H1 (cell line): ENCODE measurements at regions not wholly inside any gene's neighbourhood (a gene's known extent, or its start where the extent isn't known, plus 50 kb on each side); places are given as distances from the start of the nearest gene placed in this dataset.

Experiments
- CTCF ChIA-PET: fragments of 300-600 bp; sonication (Branson Sonifier 250); formaldehyde crosslinking; loops from one replicate; lab custom pipeline; 2021; ENCODE audit not compliant: partially characterized antibody; lab: Charles Lee
- POLR2A ChIA-PET: fragments of 300-600 bp; sonication (Branson Sonifier 250); formaldehyde crosslinking; loops from one replicate; lab custom pipeline; 2021; ENCODE audit warnings: inconsistent platforms; ENCODE audit not compliant: partially characterized antibody; lab: Charles Lee
- DNase-seq, 2 experiments: peaks; one replicate each; pipeline versions ENCODE4 v3.0.0 to v3.0.0-alpha.2; 2010 to 2022; ENCODE audit warnings: low spot score in 2 of 2, low read depth in 1 of 2, mixed read lengths in 1 of 2
- FAIRE-seq: peaks from 2 replicates; lab custom pipeline; 2011; peaks lifted over from hg19 to GRCh38; lab: Jason Lieb, UNC
- H2AFZ ChIP-seq: 2 replicates; pipeline ENCODE4 v1.8.1; 2012; ENCODE audit warnings: low read length, inconsistent platforms
- H2AK5ac ChIP-seq: 2 replicates; pipeline ENCODE4 v1.6.1; 2013; ENCODE audit warnings: low read depth, low read length
- H2BK120ac ChIP-seq: replicated peaks from 2 replicates; pipeline ENCODE3; 2013; ENCODE audit warnings: low read depth, low read length, inconsistent platforms
- H2BK12ac ChIP-seq: 2 replicates; pipeline ENCODE4 v1.6.1; 2013; ENCODE audit warnings: low read depth, low read length
- H2BK15ac ChIP-seq: 2 replicates; pipeline ENCODE4 v1.6.1; 2013; ENCODE audit warnings: low read length
- H2BK20ac ChIP-seq: 2 replicates; pipeline ENCODE4 v1.6.1; 2013; ENCODE audit warnings: low read length
- H2BK5ac ChIP-seq: 2 replicates; pipeline ENCODE4 v1.6.1; 2013; ENCODE audit warnings: low read depth, low read length
- H3K14ac ChIP-seq: 2 replicates; pipeline ENCODE4 v1.6.1; 2013; ENCODE audit warnings: inconsistent platforms; ENCODE audit not compliant: insufficient read length
- H3K18ac ChIP-seq: 2 replicates; pipeline ENCODE4 v1.6.1; 2013; ENCODE audit warnings: low read length; ENCODE audit errors: extremely low read depth
- H3K23ac ChIP-seq: 2 replicates; pipeline ENCODE4 v1.6.1; 2013; ENCODE audit warnings: inconsistent platforms; ENCODE audit not compliant: insufficient read length
- H3K23me2 ChIP-seq: 2 replicates; pipeline ENCODE4 v1.6.1; 2013; ENCODE audit warnings: low read depth, low read length
- H3K27ac ChIP-seq: 2 replicates; pipeline ENCODE4 v1.6.1; 2011; ENCODE audit warnings: low read depth, low read length, inconsistent platforms
- H3K27me3 ChIP-seq, 4 experiments: replicated peaks in 1 of 4; 1 replicate in 1 of 4; 2 replicates in 3 of 4; pipeline versions ENCODE4 v1.6.1 to v1.8.1; 2011 to 2013; ENCODE audit warnings: low read length in 3 of 4, mild to moderate bottlenecking in 3 of 4, inconsistent platforms in 2 of 4, mixed read lengths in 2 of 4, moderate library complexity in 1 of 4; ENCODE audit not compliant: control insufficient read depth in 3 of 4, insufficient read depth in 3 of 4; ENCODE audit errors: extremely low read depth in 1 of 4
- H3K36me3 ChIP-seq, 4 experiments: 2 replicates each; pipeline versions ENCODE4 v1.6.1 to v1.8.1; 2011 to 2013; ENCODE audit warnings: mild to moderate bottlenecking in 4 of 4, low read length in 3 of 4, moderate library complexity in 2 of 4, control low read depth in 1 of 4, inconsistent platforms in 1 of 4; ENCODE audit not compliant: insufficient read depth in 4 of 4, control insufficient read depth in 2 of 4
- H3K4ac ChIP-seq: replicated peaks from 2 replicates; pipeline ENCODE3; 2013; ENCODE audit warnings: low read length, low read depth, mixed read lengths, inconsistent platforms; ENCODE audit not compliant: insufficient read length
- H3K4me1 ChIP-seq, 4 experiments: replicated peaks in 1 of 4; 1 replicate in 1 of 4; 2 replicates in 3 of 4; pipeline versions ENCODE4 v1.6.1 to v1.8.1; 2011 to 2013; ENCODE audit warnings: low read length in 3 of 4, inconsistent platforms in 2 of 4, mixed read lengths in 1 of 4; ENCODE audit not compliant: insufficient read depth in 4 of 4, control insufficient read depth in 3 of 4
- H3K4me2 ChIP-seq, 2 experiments: 2 replicates each; pipeline versions ENCODE4 v1.6.1 to v1.8.1; 2011 to 2013; ENCODE audit warnings: low read depth in 2 of 2, low read length in 2 of 2, control low read depth in 1 of 2, inconsistent platforms in 1 of 2, mild to moderate bottlenecking in 1 of 2; ENCODE audit not compliant: insufficient read depth in 1 of 2
- H3K4me3 ChIP-seq, 4 experiments: fragments of 200-600, 300-600 bp in 1 of 4; sonication (generic), shearing (Covaris generic), sonication (Bioruptor Twin) in 1 of 4; 2 replicates each; pipeline versions ENCODE4 v1.5.1 to v1.8.1; 2011 to 2016; ENCODE audit warnings: low read length in 4 of 4, low read depth in 3 of 4, control low read depth in 2 of 4, inconsistent platforms in 2 of 4, mild to moderate bottlenecking in 2 of 4, mixed read lengths in 1 of 4, moderate library complexity in 1 of 4; ENCODE audit not compliant: insufficient read depth in 2 of 4; ENCODE audit errors: extremely low read depth in 1 of 4
- H3K56ac ChIP-seq: replicated peaks from 2 replicates; pipeline ENCODE3; 2013; ENCODE audit warnings: low read depth, mild to moderate bottlenecking, mixed read lengths, low read length, inconsistent platforms; ENCODE audit not compliant: insufficient read length
- H3K79me1 ChIP-seq: 2 replicates; pipeline ENCODE4 v1.6.1; 2013; ENCODE audit warnings: low read depth, low read length, control low read depth
- H3K79me2 ChIP-seq, 2 experiments: 2 replicates each; pipeline versions ENCODE4 v1.6.1 to v1.8.1; 2012 to 2013; ENCODE audit warnings: low read length in 2 of 2, mild to moderate bottlenecking in 2 of 2, inconsistent platforms in 1 of 2; ENCODE audit not compliant: insufficient read depth in 2 of 2, control insufficient read depth in 1 of 2
- H3K9ac ChIP-seq, 4 experiments: replicated peaks in 1 of 4; 1 replicate in 1 of 4; 2 replicates in 3 of 4; pipeline versions ENCODE4 v1.6.1 to v1.8.1; 2011 to 2013; ENCODE audit warnings: low read depth in 3 of 4, low read length in 3 of 4, control low read depth in 2 of 4, mild to moderate bottlenecking in 2 of 4, moderate library complexity in 2 of 4, inconsistent platforms in 1 of 4; ENCODE audit errors: extremely low read depth in 1 of 4
- H3K9me3 ChIP-seq, 2 experiments: 2 replicates each; pipeline versions ENCODE4 v1.6.1 to v1.8.1; 2012 to 2013; ENCODE audit warnings: mild to moderate bottlenecking in 2 of 2, moderate library complexity in 2 of 2, control low read depth in 1 of 2, inconsistent platforms in 1 of 2, low read depth in 1 of 2, low read length in 1 of 2, mixed read lengths in 1 of 2; ENCODE audit not compliant: insufficient read depth in 2 of 2
- H4K20me1 ChIP-seq, 2 experiments: replicated peaks in 1 of 2; 2 replicates each; pipeline versions ENCODE3 to v1.8.1; 2011 to 2013; ENCODE audit warnings: inconsistent platforms in 2 of 2, low read length in 2 of 2, mild to moderate bottlenecking in 1 of 2; ENCODE audit not compliant: insufficient read depth in 2 of 2, control insufficient read depth in 1 of 2
- H4K5ac ChIP-seq: 2 replicates; pipeline ENCODE4 v1.6.1; 2013; ENCODE audit warnings: low read length, low read depth, mixed read lengths, inconsistent platforms; ENCODE audit not compliant: insufficient read length
- H4K8ac ChIP-seq: 2 replicates; pipeline ENCODE4 v1.8.0; 2013; ENCODE audit warnings: mild to moderate bottlenecking, moderate library complexity, low read length, inconsistent platforms; ENCODE audit not compliant: insufficient read depth; ENCODE audit errors: extremely low read depth
- H4K91ac ChIP-seq: replicated peaks from 2 replicates; pipeline ENCODE3; 2013; ENCODE audit warnings: low read length, mixed read lengths, inconsistent platforms; ENCODE audit not compliant: insufficient read length
- RFX5 ChIP-seq: IDR thresholded peaks from 2 replicates; pipeline ENCODE4 v1.6.1; 2011; ENCODE audit warnings: low read depth, low read length, improper control_type of control experiment, borderline replicate concordance
- SAP30 ChIP-seq: fragments of 300-600 bp; sonication (generic); IDR thresholded peaks from 2 replicates; pipeline ENCODE4 v1.7.1; 2012; ENCODE audit warnings: low read length, moderate library complexity, mild to moderate bottlenecking, inconsistent platforms; ENCODE audit not compliant: insufficient read depth, insufficient replicate concordance
- WGBS, 2 experiments: shearing (Covaris generic) in 1 of 2; methylation state at CpG; one replicate each; pipeline versions ENCODE4 v1.1.6 to v1.1.7; 2013 to 2015; ENCODE audit warnings: low lambda C conversion rate in 2 of 2, mixed read lengths in 2 of 2, inconsistent platforms in 1 of 2, low coverage in 1 of 2, missing lambda C conversion rate in 1 of 2; ENCODE audit not compliant: insufficient replicate concordance in 2 of 2, insufficient coverage in 1 of 2, insufficient read length in 1 of 2; ENCODE audit errors: extremely low coverage in 1 of 2, missing lambda C conversion rate in 1 of 2; 5-methylcytosine and 5-hydroxymethylcytosine counted together

DNA sequence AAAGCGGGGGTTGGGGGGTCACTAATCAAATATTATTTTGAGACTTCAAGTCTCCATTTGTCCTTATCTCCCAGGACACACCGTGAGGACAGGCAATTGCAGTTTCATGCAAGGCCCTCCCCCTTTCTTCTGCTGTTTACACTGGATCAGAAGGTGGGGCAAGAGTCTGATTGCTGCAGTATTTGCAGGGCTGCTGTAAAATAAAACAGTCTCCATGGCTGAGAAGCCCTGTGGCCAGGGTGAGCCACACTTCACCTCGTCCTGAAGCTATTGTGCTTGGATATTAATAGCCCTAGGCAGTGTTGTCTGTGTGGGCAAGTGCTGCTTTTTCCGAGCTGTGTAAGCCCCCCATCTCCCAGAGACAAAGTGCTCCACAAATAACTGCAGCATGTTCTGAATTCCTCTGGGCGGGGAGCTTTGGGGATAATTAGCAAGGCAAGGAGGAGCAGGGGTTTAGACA is 187.4 kb upstream of the NTF3 start:
- Histone ChIP-seq H3K14ac (no peak overlapping the region), H3K9me3 (no peaks in the 10 kb centered on the region), H3K27me3 (no peaks in the 10 kb centered on the region), H3K56ac (no peak overlapping the region), H2BK20ac (no peak overlapping the region), H3K23me2 (0 out of 2 replicates have a peak, but pooled peaks cover 1% of the 10 kb centered on the region), H3K4ac (no peak overlapping the region), H3K4me3 (no peak overlapping the region), H3K4me1 (peaks cover 3 to 28% (median 19%) of the 10 kb centered on the region in 4 experiments; a peak in 6 of 7 replicates), H2AFZ (no peak overlapping the region), H3K36me3 (no peaks in the 10 kb centered on the region), H3K23ac (no peak overlapping the region), H3K9ac (no peak overlapping the region), H3K4me2 (peak overlapping the region; percentile 47 to 54; a peak in 3 of 4 replicates), H4K91ac (no peak overlapping the region), H4K8ac (peak overlapping the region; percentile 66; the same call in 1 of the 2 replicates), H2BK15ac (no peak overlapping the region), H3K79me1 (no peaks in the 10 kb centered on the region), H2AK5ac (no peak overlapping the region; the same call in 1 of the 2 replicates), H2BK5ac (peak overlapping the region; percentile 49; the same call in 1 of the 2 replicates), H3K18ac (no peak overlapping the region), H4K20me1 (no peaks in the 10 kb centered on the region), H4K5ac (no peak overlapping the region), H3K27ac (peak overlapping the region; percentile 18; the same call in 1 of the 2 replicates), H2BK12ac (peak overlapping the region; percentile 82; the same call in 1 of the 2 replicates), H2BK120ac (peak overlapping the region; percentile 74), H3K79me2 (no peaks in the 10 kb centered on the region)
- DNase-seq (no peak), FAIRE-seq (peak; percentile 32)
- 53% methylated on average over 5 of the region's 5 CpGs; no CpG with 5 or more reads in 1 of the 2 experiments for WGBS, 2 experiments
- POLR2A ChIA-PET: interaction anchor here (1.0 to 2.4 kb wide), 4 partner anchors 8 to 53 kb away, joined by 3 to 7 read pairs (median 4); no protein-coding TSS in a partner anchor
- CTCF ChIA-PET: interaction anchor here (1.4 to 2.4 kb wide), 2 partner anchors 8 to 184 kb away, joined by 3 to 11 read pairs; no protein-coding TSS in a partner anchor
- no peak for TF ChIP-seq SAP30
- no peak for TF ChIP-seq RFX5
